Stimulated activated CD8-positive, alpha-beta memory T cell treated with anti-CD3 and anti-CD28 coated beads, Interleukin-7, amount 100 ng/mL, for 4 hours (primary cell): ENCODE measurements at regions not wholly inside any gene's neighbourhood (a gene's known extent, or its start where the extent isn't known, plus 50 kb on each side); places are given as distances from the start of the nearest gene placed in this dataset.
"Not testable (repeated sequence)": the region's sequence is repeated elsewhere in the genome, so short reads cannot be mapped to it uniquely, and the experiment has no call there.

Experiments
- DNase-seq, 2 donors: peaks; one replicate each; pipeline ENCODE4 v3.0.0-alpha.2; 2020; ENCODE audit warnings: low read depth in 2 of 2

DNA sequence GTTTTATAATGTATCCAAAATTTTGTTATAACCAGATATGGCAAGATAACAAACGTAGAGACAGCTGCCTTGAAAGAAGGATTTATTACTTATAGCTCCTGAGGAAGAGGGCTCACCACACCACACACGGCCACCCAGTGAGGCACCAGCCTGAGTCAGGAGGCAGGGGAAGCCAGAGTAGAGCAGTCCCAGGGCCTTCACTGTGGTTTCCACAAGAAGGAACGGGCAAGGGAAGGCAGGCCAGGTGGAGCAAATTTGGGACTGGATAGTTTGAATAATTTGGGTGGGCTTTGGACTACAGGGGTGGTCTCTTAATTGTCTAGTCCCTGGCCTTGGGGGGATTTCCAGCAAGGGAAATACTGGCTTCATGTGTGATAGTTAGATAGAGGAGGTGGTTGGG is 72.5 kb downstream of the RRAGC start:
- no peak for DNase-seq

- DNase-seq, result no peak
These were observed 73.5 kb downstream of the RRAGC start for GRCh38 chr1:38786040-38786436.

- no peak for DNase-seq
These were observed 74.1 kb downstream of the RRAGC start for GRCh38 chr1:38785285-38786039.

- DNase-seq, result no peak
These were observed 74.9 kb downstream of the RRAGC start for GRCh38 chr1:38784452-38785284.

- DNase-seq, result no peak
These were observed 75.8 kb downstream of the RRAGC start for GRCh38 chr1:38783640-38784229.

- no peak for DNase-seq
These were observed 77.5 kb downstream of the RRAGC start for GRCh38 chr1:38781872-38782617.

DNA sequence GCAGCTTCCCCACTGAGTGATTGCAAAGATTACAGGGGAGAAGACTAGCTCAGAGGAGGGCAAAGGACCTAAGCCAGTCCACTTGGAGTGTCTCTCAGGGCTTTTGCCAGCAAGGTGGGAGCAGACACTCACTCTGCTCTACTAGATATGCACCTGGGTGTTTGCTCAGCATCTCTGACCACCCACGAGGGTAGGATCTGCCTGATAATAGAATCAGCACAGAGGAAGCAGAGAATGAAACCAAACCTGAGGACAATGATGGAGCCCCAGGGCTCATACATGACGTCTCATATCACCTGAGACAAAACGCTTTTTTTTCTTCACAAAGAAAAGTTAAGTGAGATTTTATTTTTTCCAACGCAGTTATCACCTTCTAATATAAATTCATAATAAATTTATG is 79.4 kb downstream of the RRAGC start:
- no peak for DNase-seq

- DNase-seq, result no peak
These were observed 80.1 kb downstream of the RRAGC start for GRCh38 chr1:38779491-38779890.

DNA sequence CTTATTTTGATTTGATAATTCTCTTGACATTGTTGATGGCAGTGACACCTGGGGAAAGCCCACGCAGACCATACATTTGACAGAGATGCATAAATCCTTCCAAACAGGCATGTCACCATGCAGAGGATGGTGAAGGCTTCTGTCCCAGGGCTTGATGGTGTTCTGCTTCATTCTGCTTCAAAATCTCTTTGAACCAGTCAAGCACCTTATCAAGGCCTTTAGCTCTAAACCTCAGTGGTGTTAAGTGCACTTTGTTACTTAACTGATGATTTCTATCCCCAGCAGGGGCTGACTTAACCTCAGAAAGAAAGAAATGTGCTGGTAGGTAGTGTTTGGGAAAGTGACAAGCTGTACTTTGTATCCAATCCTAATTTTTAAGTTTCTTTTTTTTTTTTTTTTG is 81.1 kb downstream of the RRAGC start:
- no peak for DNase-seq

DNA sequence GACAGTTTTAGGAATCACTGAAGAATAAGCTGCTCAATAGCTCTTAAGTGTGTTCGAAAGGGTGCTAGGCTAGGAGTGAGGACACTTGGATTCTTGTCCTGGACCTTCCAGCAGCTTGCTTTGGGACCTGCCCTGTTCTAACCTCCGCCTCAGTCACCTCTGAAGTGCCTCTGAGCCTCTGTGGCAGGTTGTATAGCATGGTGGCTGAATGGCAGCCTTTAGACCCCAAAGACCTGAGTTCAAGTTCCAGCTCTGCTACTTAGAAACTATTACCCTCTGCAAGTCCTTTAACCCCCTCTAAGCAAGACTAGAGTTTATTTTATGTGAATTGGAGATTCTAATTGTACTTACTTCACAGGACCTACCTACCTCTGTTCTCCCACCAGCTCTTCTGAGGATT is 81.5 kb downstream of the RRAGC start:
- DNase-seq, result no peak

GRCh38 chr1:38777464-38777957 is 82.1 kb downstream of the RRAGC start:
- DNase-seq, result no peak

- no peak for DNase-seq
These were observed 83.0 kb downstream of the RRAGC start for GRCh38 chr1:38776466-38777065.

GRCh38 chr1:38775175-38775845 is 84.3 kb downstream of the RRAGC start:
- DNase-seq, result no peak

DNA sequence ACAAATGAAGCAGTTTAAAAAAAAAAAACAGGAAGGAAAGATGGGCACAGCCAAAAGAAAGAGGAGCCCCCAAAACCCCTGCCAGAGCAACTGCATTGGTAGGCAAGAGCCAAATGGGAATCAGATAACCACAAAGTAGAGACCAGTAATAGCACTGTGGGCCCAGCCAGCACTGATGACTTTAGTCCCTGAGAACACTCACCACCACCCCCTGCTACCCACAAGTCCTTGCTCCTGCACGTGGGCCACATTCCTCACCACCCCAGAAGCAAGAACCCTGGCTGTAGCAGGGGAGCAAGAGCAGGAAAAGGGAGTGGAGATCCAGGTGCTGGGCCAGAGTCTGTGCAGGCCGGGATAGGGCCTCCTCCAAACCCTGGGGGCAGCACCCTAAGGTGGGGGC is 86.1 kb downstream of the RRAGC start:
- no peak for DNase-seq

- DNase-seq, result no peak
These were observed 86.6 kb downstream of the RRAGC start for GRCh38 chr1:38772953-38773352.

DNA sequence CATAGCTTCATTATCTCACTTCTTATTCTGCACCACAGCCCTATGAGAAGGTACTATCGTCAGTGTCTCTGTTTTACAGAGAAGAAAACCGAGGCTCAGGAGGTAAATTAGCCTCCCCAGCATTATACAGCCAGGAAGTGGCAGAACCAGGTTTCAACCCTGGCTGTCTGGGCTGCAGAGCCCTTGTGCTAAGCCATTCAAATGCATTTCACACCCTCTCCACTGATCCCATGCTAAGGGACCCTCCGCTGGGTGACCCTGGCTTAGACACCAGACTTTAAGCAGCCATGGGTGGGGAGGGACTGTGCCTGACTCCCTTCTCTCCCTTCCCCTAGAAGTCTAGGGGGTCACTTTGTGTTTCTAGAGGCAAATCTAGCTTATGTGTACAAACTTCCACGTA is 87.5 kb downstream of the RRAGC start:
- no peak for DNase-seq

DNA sequence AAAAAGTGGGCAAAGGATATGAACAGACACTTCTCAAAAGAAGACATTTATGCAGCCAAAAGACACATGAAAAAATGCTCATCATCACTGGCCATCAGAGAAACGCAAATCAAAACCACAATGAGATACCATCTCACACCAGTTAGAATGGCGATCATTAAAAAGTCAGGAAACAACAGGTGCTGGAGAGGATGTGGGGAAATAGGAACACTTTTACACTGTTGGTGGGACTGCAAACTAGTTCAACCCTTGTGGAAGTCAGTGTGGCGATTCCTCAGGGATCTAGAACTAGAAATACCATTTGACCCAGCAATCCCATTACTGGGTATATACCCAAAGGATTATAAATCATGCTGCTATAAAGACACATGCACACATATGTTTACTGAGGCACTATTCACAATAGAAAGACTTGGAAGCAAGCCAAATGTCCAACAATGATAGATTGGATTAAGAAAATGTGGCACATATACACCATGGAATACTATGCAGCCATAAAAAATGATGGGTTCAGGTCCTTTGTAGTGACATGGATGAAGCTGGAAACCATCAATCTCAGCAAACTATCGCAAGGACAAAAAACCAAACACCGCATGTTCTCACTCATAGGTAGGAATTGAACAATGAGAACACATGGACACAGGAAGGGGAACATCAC is 88.9 kb downstream of the RRAGC start:
- not testable (repeated sequence) for DNase-seq

GRCh38 chr1:38766125-38766524 is 93.4 kb downstream of the RRAGC start:
- DNase-seq, result no peak

- DNase-seq, result no peak
These were observed 96.5 kb downstream of the RRAGC start for GRCh38 chr1:38763121-38763520.

DNA sequence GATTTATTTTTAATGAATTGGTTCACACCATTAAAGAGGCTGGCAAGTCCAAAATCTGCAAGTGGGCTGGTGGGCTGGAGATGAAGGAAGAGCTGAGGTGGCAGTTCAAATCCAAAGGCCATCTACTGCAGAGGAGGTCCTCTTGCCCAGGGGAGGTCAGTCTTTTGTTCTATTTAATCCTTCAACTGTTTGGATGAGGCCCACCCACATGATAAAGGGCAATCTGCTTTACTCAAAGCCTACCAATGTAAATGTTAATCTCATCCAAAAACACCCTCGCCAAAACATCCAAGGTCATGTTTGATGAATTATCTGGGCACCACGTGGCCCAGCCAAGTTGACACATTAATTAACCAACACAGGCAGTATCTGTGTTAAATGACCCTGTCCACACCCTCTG is 99.0 kb downstream of the RRAGC start:
- no peak for DNase-seq
